Activated CD8-positive, alpha-beta memory T cell treated with anti-CD3 and anti-CD28 coated beads, Interleukin-2, amount 50 U/mL, for 24 hours (primary cell): ENCODE measurements at regions not wholly inside any gene's neighbourhood (a gene's known extent, or its start where the extent isn't known, plus 50 kb on each side); places are given as distances from the start of the nearest gene placed in this dataset.
"Not testable (repeated sequence)": the region's sequence is repeated elsewhere in the genome, so short reads cannot be mapped to it uniquely, and the experiment has no call there.

ENCODE experiments used
- DNase-seq: peaks from one replicate; pipeline ENCODE4 v3.0.0-alpha.2; 2020; ENCODE audit errors: extremely low read depth

GRCh38 chr16:85526185-85526974 is 86.7 kb upstream of the GSE1 start:
- DNase-seq: no peak

GRCh38 chr16:85527042-85527766 is 85.9 kb upstream of the GSE1 start:
- DNase-seq: no peak

GRCh38 chr16:85527767-85528297 is 85.3 kb upstream of the GSE1 start:
- no peak for DNase-seq

GRCh38 chr16:85528528-85529387 is 84.4 kb upstream of the GSE1 start:
- no peak for DNase-seq

DNA sequence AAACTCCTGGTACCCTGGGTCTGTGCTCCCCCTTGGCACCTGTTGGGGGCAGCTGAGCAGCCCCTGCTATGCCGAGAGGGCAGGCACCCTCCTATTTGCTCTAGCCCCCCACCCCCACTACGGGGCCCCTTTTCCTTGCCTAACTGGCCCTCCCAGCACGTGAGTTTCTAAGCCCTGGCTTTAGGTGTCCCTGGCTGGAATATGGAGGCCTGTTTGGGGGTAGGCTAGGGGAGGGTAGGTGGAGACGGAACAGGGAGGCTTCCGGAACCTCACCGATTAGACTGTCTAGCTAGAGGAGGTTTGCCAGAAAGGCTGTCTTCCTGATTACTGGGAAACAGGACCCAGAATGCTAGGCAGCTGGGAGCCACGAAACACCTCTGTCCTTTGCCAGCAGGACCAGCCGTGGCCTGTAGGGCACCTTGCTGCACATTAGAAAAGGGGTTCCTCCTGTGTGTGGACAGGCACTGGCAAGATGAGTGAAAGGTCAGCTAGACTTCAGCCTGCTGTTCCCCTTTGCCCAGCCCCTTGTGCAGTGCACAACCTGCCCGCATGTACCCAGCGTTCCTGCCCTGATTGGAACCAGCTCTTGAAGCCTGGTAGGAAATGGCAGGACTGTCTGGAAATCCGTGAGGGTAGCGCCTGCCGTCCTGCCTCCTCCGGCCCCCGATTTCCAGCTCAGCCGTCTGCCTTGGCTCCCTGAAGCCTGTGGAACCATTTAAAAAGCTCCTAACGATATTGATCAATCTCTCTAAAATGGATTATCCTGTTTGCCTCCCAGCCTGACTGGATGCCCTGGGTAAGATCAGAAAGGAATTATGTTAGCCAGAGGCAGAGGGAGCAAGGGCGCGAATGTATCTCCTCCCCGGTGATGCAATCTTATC is 83.4 kb upstream of the GSE1 start:
- no peak for DNase-seq

DNA sequence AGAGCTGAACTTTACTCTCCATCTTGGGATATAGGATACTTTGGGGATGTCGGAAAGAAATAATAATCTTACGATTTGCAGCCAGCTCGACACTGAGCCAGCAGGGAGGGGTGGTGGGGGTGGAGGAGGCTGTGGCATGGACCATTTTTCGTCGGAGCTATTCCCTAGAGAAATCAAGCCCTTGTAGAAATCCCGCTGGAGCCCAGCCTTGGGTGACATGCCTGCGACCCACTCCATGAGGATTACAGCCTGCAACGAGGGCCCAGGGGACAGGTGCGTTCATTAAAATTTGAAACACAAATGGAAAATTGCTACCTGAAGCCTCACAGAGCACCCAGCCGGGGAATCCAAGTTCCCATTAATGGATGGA is 82.8 kb upstream of the GSE1 start:
- no peak for DNase-seq

GRCh38 chr16:85531516-85531915 is 81.6 kb upstream of the GSE1 start:
- DNase-seq: no peak

DNA sequence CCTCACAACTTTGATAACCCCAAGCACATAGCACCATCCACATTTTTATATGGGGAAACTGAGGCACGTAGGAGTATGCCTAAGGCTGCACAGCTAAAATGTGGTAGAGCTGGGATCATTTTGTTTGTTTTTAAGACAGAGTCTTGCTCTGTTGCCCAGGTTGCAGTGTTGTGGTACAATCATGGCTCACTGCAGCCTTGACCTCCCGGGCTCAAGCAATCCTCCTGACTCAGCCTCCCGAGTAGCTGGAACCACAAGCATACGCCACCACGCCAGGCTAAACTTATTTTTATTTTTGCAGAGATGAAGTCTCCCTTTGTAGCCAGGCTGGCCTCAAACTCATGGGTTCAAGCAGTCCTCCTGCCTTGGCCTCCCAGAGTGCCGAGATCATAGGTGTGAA is 81.0 kb upstream of the GSE1 start:
- DNase-seq: no peak

GRCh38 chr16:85533593-85533992 is 79.5 kb upstream of the GSE1 start:
- not testable (repeated sequence) for DNase-seq

DNA sequence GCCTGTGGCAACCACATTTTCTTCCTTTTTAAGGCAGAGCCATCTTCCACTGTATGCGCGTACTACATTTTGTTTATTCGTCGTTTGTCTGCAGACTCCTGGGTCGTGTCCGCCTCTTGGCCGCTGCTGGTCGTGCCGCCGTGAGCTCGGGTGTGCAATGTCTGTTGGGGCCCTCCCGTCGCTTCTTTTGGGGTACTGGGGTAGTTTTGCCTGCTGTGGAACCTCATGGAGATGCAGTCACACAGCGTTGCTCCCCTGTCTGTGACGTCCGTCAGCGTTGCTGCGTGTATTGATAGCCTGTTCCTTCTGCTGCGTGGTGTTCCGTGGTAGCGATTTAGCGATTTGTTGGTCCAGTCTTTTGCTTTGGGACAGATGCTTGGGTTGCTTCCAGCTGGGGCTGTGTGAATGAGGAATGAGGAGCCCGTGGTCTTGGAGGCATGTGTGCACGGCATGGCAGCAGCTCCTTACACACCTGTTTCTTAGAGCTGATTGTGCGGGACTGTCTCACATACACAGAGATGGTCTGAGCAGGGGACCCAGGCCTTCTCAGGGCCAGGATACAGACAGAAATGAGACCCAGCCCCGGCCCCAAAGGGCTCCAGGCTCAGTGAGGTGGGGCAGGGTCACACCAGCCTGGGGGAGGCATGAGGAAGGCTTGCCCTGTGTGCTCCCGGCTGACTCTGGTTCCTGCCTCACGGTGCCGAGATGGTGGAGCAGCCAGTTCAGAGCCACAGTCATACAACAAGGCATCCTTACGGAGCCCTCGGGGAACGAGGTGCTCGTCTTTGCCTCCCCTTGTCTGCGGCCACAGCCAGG is 78.4 kb upstream of the GSE1 start:
- DNase-seq: no peak

DNA sequence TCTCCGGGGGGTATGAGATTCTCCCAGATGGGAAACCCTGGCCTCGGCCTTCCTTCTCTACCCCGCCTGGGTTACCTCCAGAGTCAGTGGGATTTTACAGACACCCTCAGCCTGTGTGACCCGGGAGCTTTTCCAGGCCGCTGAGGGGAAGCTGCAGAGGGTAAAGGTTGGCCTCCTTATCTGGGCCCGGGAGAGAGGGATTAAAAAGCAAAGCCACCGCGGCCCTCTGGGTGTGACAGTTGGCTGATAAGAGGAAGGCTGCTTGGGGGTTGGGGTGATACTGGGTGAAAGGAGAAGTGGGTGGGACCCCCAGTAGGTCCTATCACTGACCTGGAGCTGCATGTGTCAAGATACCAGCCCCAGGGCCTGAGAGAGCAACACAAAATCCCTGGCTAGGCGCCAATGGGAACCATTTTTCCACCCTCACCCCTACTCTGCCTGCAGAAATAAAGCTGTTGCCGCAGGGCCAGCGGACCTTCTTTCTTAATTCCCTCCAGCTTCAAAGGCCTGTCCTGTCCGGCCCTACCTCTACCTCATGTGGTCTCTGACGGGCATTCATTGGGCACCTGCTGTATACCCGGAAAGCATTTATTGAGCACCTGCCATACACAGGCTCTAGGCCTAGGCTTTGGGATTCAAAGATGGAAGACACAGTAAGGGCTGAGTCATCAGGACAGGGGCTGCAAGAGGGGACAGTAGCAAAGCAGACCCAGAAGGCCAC is 77.6 kb upstream of the GSE1 start:
- no peak for DNase-seq

DNA sequence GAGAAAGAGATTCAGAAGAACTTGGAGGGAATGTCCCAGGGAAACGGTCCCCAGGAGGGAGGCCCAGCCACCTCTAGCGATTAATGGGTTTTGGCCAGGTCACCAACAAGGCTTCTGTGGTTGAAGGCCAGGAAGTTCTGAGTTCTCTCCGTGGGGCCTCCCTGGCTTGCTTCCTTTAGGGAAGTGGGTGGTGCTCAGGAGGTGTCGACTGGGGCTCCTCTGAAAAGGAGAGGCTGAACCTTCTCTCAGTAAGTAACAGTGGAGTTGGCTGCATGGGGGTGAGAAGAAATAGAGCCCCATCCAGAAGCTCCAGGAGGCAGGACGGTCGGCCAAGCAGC is 77.1 kb upstream of the GSE1 start:
- DNase-seq: no peak

GRCh38 chr16:85536411-85537330 is 76.5 kb upstream of the GSE1 start:
- DNase-seq: no peak

DNA sequence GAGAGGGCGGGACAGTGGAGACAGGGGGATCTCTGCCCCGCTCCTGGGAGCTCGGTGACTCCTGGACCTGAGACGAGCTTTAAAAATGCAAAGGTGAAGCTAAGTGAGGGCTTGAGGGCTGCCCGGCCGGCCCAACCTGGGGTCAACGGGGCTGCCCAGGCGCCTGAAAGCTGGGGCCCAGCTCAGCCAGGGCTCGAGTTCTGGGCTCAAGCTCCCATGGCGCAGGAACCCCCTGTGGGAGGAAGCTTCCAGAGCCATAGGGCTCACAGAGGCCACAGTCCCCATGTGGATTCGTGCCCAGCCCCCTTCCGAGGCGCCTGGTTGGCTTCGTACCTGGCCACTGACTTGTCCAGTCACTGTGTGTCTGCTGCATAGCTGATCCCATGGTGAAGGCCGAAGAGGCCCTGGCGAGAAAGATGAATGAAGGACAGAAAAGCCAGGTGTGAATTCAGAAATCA is 75.8 kb upstream of the GSE1 start:
- no peak for DNase-seq

- no peak for DNase-seq
Observed at GRCh38 chr16:85537795-85538401, 75.2 kb upstream of the GSE1 start.

DNA sequence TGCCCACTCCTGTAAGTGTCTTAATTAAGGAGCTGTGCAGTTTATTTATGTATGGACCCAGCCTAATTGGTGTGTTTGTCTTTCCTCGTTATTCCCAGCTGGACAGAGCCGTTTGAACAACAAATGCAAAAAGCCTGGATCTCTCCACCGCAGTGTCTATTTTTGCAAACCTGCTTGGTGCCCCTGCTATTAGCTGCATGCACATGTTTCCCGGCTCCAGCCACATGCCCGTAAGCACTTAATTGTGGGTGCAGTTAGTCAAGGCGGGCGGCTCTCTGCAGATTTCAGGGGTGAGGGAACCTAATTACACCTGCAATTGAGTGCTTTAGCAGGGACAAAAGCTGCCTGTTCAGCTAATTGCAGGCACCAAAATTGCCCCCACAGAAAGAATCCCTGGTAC is 74.0 kb upstream of the GSE1 start:
- no peak for DNase-seq

- no peak for DNase-seq
Observed at GRCh38 chr16:85539629-85540291, 73.4 kb upstream of the GSE1 start.

DNA sequence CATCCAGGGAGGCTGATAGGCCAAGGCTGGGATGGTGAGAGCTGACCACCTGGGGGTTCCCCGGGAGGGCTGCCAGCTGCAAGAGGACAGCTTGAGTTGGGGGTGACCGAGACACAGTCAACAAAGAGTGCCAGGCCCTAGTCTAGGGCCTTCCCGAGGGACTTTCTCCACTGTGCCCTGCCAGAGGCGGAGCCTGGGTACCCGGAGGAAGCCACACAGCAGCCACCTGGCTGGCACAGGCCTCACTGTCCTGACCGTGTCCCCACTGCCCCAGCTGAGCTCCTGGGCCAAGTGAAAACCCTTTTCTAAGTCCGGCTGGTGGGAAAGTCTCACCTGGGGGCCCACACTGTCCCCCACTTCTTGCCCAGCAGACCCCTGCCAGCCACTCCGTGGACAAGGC is 71.9 kb upstream of the GSE1 start:
- no peak for DNase-seq
